Brain pericyte (primary cell): ENCODE measurements at regions not wholly inside any gene's neighbourhood (a gene's known extent, or its start where the extent isn't known, plus 50 kb on each side); places are given as distances from the start of the nearest gene placed in this dataset.
"Not testable (repeated sequence)": the region's sequence is repeated elsewhere in the genome, so short reads cannot be mapped to it uniquely, and the experiment has no call there.

Source experiments
- DNase-seq: peaks from one replicate; pipeline ENCODE4 v3.0.0-alpha.2; 2012; ENCODE audit warnings: low read depth, low spot score

DNA sequence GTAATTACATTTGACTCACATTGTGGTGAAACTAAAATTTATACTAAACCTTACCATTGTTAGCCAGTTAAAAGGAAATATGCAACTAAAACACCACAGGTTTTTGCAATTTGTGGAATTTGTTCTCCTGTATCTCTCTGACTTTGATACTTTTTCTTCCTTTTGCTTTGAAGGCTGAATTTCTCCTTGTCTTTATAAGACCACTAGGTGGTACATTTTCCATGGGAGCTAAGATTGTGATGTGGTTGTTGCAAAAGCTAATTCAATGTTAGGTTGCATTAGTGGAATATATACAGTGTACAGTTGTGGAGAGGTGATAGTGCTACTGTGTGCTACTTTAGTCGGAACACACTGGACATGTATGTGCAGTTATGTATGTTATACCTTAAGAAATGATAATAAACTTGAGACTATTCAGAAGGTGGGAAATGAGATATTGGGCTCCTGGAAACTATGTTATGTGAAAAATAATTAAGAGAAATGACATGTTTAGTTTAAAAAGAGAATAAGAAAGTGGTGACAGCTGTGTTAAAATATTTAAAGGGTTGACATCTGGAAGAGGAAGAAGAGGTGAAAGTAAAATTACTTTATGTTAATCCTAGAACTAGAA, 70.3 kb downstream of the ARL9 start:
- peak; percentile 13 for DNase-seq

DNA sequence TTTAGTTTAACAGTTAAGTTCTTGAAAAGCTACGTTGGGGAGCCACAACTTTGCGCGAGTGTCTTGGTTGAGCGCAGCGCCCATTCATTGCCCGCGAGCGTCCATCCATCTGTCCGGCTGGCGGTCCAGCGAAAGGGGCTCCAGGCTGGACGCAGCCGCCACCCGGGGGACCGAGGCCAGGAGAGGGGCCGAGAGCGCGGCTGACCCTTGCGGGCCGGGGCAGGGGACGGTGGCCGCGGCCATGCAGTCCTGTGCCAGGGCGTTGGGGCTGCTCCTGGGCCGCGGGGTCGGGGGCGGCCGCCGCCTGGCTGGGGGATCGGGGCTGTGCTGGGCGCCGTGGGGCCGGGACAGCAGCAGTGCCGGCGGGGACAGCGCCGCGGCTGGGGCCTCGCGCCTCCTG, 86.8 kb downstream of the ARL9 start:
- not testable (repeated sequence) for DNase-seq
